Panc1 (cell line): ENCODE measurements at regions not wholly inside any gene's neighbourhood (a gene's known extent, or its start where the extent isn't known, plus 50 kb on each side); places are given as distances from the start of the nearest gene placed in this dataset.

Experiments
- ATAC-seq: fragments of 200-7000 bp; cut with Tn5 transposase; 2 replicates; pipeline ENCODE4 v1.9.1; 2020; ENCODE audit warnings: mild to moderate bottlenecking, moderate library complexity
- BruUV-seq: library from RNA; stranded (reverse); fragments of 400-500 nt; replicated peaks from 2 replicates; lab custom pipeline; 2021; lab: Mats Ljungman, UMichigan
- CTCF ChIA-PET: fragments of 300-600 bp; sonication (Branson Sonifier 250); formaldehyde crosslinking; loops from one replicate; lab custom pipeline; 2022; ENCODE audit warnings: antibody characterized with exemption; lab: Charles Lee
- POLR2A ChIA-PET: fragments of 300-600 bp; sonication (Branson Sonifier 250); formaldehyde crosslinking; loops from one replicate; lab custom pipeline; 2022; ENCODE audit warnings: antibody characterized with exemption; lab: Charles Lee
- DNase-seq: peaks from one replicate; pipeline ENCODE4 v3.0.0-alpha.2; 2010; ENCODE audit warnings: low read depth, low spot score
- H3K27ac ChIP-seq: 2 replicates; pipeline ENCODE4 v1.5.1; 2011; ENCODE audit warnings: mild to moderate bottlenecking, low read length, inconsistent platforms
- H3K27me3 ChIP-seq: fragments of 200-500 bp; sonication (Bioruptor generic); 2 replicates; pipeline ENCODE4 v1.6.0; 2014; ENCODE audit warnings: low read length, inconsistent platforms; ENCODE audit not compliant: control insufficient read depth, insufficient read depth
- H3K36me3 ChIP-seq: fragments of 200-500 bp; sonication (Bioruptor generic); 2 replicates; pipeline ENCODE4 v1.5.1; 2014; ENCODE audit warnings: inconsistent platforms, mild to moderate bottlenecking, low read length, moderate library complexity; ENCODE audit not compliant: control insufficient read depth, insufficient read depth
- H3K4me1 ChIP-seq: 2 replicates; pipeline ENCODE4 v1.5.1; 2011; ENCODE audit warnings: inconsistent platforms, mild to moderate bottlenecking, low read length, moderate library complexity; ENCODE audit not compliant: control insufficient read depth, insufficient read depth
- H3K4me3 ChIP-seq, 2 experiments: 2 replicates each; pipeline ENCODE4 v1.5.1; 2011 to 2012; ENCODE audit warnings: low read depth in 2 of 2, low read length in 2 of 2, mild to moderate bottlenecking in 2 of 2, inconsistent platforms in 1 of 2, moderate library complexity in 1 of 2
- H3K9me3 ChIP-seq: fragments of 200-500 bp; sonication (Bioruptor generic); 2 replicates; pipeline ENCODE4 v1.5.1; 2014; ENCODE audit warnings: low read depth, mild to moderate bottlenecking, inconsistent platforms, low read length, moderate library complexity; ENCODE audit not compliant: control insufficient read depth, insufficient read depth
- CTCF ChIP-seq: fragments of 450-650 bp; IDR thresholded peaks from 2 replicates; pipeline ENCODE4 v1.5.1; 2017; ENCODE audit warnings: mild to moderate bottlenecking
- POLR2AphosphoS5 ChIP-seq: IDR thresholded peaks from 2 replicates; pipeline ENCODE4 v1.6.1; 2012; ENCODE audit warnings: mild to moderate bottlenecking, low read depth, low read length, moderate library complexity
- REST ChIP-seq, 2 experiments: IDR thresholded peaks; 2 replicates each; pipeline ENCODE4 v1.6.1; 2011 to 2012; ENCODE audit warnings: low read depth in 2 of 2, control low read depth in 1 of 2, low read length in 1 of 2, mild to moderate bottlenecking in 1 of 2, moderate library complexity in 1 of 2; ENCODE audit not compliant: insufficient read depth in 1 of 2
- SIN3A ChIP-seq: IDR thresholded peaks from 2 replicates; pipeline ENCODE4 v1.6.1; 2012; ENCODE audit warnings: low read depth, mild to moderate bottlenecking, low read length, moderate library complexity, borderline replicate concordance; ENCODE audit not compliant: insufficient read depth
- TCF7L2 ChIP-seq: IDR thresholded peaks from 2 replicates; pipeline ENCODE4 v1.6.1; 2011; ENCODE audit warnings: mild to moderate bottlenecking, low read depth, low read length, inconsistent platforms
- in situ Hi-C: cut with HindIII; loops from 2 replicates; pipeline ENCODE4 v1.10.0; 2016; ENCODE audit warnings: low sequenced_read_pairs, low pct_unique_long_range_greater_than_20kb
- intact Hi-C: fragments of 100-400 bp; cut with micrococcal nuclease; formaldehyde crosslinking; loops from one replicate; pipeline ENCODE4 v1.10.0; 2022; ENCODE audit not compliant: unreplicated experiment

GRCh38 chr5:54717870-54718269 lies 200.3 kb downstream of the SNX18 start:
- DNase-seq (no peak), ATAC-seq (no peak)
- ChIA-PET POLR2A (no interaction called here), CTCF (no interaction called here)
- Histone ChIP-seq H3K4me1 (no peaks in the 10 kb centered on the region), H3K4me3 (no peak overlapping the region), H3K27ac (no peak overlapping the region), H3K27me3 (no peaks in the 10 kb centered on the region), H3K9me3 (no peaks in the 10 kb centered on the region), H3K36me3 (no peaks in the 10 kb centered on the region)
- intact Hi-C loops: no loop called here
- BruUV-seq: no TSS peak
- in situ Hi-C loops: no loop called here
- no peak for TF ChIP-seq REST (IDR thresholded peaks at IDR 0.05; ENCODE audit: insufficient read depth in 1 of 2, low read depth in 2 of 2, low read length in 1 of 2)
- no peak for TF ChIP-seq TCF7L2
- no peak for TF ChIP-seq SIN3A

- POLR2A ChIA-PET: no interaction called here
- H3K36me3 ChIP-seq: no peaks in the 10 kb centered on the region
- no peak for ATAC-seq
Measured at GRCh38 chr5:54717459-54717858, 199.9 kb downstream of the SNX18 start.

More at GRCh38 chr5:54717459-54717858, 199.9 kb downstream of the SNX18 start:
- in situ Hi-C loops (no loop called here), intact Hi-C loops (no loop called here)
- Histone ChIP-seq H3K4me3 (no peak overlapping the region), H3K27ac (no peak overlapping the region), H3K4me1 (no peaks in the 10 kb centered on the region), H3K27me3 (no peaks in the 10 kb centered on the region), H3K9me3 (no peaks in the 10 kb centered on the region)
- BruUV-seq: no TSS peak
- CTCF ChIA-PET: no interaction called here
- no peak for DNase-seq
- no peak for TF ChIP-seq SIN3A
- no peak for TF ChIP-seq CTCF
- no peak for TF ChIP-seq TCF7L2
- no peak for TF ChIP-seq POLR2AphosphoS5
- TF ChIP-seq REST (IDR thresholded peaks at IDR 0.05; ENCODE audit: insufficient read depth in 1 of 2, low read depth in 2 of 2, low read length in 1 of 2): no peak
